Liver (tissue), 3 donors: ENCODE measurements at regions not wholly inside any gene's neighbourhood (a gene's known extent, or its start where the extent isn't known, plus 50 kb on each side); places are given as distances from the start of the nearest gene placed in this dataset.

Experiments used
- JUND ChIP-seq, 2 donors: IDR thresholded peaks; 2 replicates each; pipeline ENCODE4 v1.6.1; 2016; ENCODE audit warnings: antibody characterized with exemption in 2 of 2
- SP1 ChIP-seq: IDR thresholded peaks from 2 replicates; pipeline ENCODE4 v1.6.1; 2018; ENCODE audit warnings: antibody characterized with exemption, mild to moderate bottlenecking
- TF ChIP-seq, protein P1 (sequence below): fragments of 150-350 bp; IDR thresholded peaks from 2 replicates; pipeline ENCODE4 v1.5.1; 2017; ENCODE audit warnings: improper control_type of control experiment, low read depth, low read length; ENCODE audit not compliant: missing input control
- TF ChIP-seq, protein P2 (sequence below): IDR thresholded peaks from 2 replicates; pipeline ENCODE4 v1.6.1; 2016; ENCODE audit warnings: antibody characterized with exemption
- TF ChIP-seq, protein P3 (sequence below): IDR thresholded peaks from 2 replicates; pipeline ENCODE4 v1.6.1; 2016; ENCODE audit warnings: antibody characterized with exemption, mild to moderate bottlenecking
- TF ChIP-seq, protein P4 (sequence below): IDR thresholded peaks from 2 replicates; pipeline ENCODE4 v1.6.1; 2016; ENCODE audit warnings: antibody characterized with exemption
- donor health status: healthy.
- donor health status: healthy.

DNA sequence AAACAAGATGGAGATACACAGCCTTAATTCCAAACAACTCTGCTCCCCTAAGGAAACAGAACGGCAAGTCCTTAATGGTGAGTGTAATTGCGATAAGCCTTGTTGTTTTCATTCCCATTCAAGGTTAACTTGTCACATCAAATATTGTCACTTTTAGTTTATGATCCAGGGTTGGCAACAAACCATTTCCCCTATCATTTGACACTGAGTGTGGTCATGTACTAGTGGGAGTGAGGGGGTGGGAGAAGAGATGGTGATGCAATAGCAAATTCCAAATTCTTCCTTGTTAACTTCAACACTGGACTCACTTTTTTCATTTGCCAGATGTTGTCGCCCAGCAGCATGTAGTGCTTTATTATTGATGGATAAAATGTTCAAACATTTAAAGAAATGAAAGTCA lies 140.4 kb downstream of the ZNF326 start:
- TF ChIP-seq, protein P1, sequence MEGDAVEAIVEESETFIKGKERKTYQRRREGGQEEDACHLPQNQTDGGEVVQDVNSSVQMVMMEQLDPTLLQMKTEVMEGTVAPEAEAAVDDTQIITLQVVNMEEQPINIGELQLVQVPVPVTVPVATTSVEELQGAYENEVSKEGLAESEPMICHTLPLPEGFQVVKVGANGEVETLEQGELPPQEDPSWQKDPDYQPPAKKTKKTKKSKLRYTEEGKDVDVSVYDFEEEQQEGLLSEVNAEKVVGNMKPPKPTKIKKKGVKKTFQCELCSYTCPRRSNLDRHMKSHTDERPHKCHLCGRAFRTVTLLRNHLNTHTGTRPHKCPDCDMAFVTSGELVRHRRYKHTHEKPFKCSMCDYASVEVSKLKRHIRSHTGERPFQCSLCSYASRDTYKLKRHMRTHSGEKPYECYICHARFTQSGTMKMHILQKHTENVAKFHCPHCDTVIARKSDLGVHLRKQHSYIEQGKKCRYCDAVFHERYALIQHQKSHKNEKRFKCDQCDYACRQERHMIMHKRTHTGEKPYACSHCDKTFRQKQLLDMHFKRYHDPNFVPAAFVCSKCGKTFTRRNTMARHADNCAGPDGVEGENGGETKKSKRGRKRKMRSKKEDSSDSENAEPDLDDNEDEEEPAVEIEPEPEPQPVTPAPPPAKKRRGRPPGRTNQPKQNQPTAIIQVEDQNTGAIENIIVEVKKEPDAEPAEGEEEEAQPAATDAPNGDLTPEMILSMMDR: no peak
- TF ChIP-seq, protein P2, sequence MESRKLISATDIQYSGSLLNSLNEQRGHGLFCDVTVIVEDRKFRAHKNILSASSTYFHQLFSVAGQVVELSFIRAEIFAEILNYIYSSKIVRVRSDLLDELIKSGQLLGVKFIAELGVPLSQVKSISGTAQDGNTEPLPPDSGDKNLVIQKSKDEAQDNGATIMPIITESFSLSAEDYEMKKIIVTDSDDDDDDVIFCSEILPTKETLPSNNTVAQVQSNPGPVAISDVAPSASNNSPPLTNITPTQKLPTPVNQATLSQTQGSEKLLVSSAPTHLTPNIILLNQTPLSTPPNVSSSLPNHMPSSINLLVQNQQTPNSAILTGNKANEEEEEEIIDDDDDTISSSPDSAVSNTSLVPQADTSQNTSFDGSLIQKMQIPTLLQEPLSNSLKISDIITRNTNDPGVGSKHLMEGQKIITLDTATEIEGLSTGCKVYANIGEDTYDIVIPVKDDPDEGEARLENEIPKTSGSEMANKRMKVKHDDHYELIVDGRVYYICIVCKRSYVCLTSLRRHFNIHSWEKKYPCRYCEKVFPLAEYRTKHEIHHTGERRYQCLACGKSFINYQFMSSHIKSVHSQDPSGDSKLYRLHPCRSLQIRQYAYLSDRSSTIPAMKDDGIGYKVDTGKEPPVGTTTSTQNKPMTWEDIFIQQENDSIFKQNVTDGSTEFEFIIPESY: no peak
- TF ChIP-seq SP1 (no peak), JUND (IDR thresholded peaks at IDR 0.05) (no peak)
- TF ChIP-seq, protein P3, sequence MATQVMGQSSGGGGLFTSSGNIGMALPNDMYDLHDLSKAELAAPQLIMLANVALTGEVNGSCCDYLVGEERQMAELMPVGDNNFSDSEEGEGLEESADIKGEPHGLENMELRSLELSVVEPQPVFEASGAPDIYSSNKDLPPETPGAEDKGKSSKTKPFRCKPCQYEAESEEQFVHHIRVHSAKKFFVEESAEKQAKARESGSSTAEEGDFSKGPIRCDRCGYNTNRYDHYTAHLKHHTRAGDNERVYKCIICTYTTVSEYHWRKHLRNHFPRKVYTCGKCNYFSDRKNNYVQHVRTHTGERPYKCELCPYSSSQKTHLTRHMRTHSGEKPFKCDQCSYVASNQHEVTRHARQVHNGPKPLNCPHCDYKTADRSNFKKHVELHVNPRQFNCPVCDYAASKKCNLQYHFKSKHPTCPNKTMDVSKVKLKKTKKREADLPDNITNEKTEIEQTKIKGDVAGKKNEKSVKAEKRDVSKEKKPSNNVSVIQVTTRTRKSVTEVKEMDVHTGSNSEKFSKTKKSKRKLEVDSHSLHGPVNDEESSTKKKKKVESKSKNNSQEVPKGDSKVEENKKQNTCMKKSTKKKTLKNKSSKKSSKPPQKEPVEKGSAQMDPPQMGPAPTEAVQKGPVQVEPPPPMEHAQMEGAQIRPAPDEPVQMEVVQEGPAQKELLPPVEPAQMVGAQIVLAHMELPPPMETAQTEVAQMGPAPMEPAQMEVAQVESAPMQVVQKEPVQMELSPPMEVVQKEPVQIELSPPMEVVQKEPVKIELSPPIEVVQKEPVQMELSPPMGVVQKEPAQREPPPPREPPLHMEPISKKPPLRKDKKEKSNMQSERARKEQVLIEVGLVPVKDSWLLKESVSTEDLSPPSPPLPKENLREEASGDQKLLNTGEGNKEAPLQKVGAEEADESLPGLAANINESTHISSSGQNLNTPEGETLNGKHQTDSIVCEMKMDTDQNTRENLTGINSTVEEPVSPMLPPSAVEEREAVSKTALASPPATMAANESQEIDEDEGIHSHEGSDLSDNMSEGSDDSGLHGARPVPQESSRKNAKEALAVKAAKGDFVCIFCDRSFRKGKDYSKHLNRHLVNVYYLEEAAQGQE: no peak
- TF ChIP-seq, protein P4, sequence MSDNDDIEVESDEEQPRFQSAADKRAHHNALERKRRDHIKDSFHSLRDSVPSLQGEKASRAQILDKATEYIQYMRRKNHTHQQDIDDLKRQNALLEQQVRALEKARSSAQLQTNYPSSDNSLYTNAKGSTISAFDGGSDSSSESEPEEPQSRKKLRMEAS: no peak
